ENCODE measurements at regions not wholly inside any gene's neighbourhood (a gene's known extent, or its start where the extent isn't known, plus 50 kb on each side); places are given as distances from the start of the nearest gene placed in this dataset.

DNA sequence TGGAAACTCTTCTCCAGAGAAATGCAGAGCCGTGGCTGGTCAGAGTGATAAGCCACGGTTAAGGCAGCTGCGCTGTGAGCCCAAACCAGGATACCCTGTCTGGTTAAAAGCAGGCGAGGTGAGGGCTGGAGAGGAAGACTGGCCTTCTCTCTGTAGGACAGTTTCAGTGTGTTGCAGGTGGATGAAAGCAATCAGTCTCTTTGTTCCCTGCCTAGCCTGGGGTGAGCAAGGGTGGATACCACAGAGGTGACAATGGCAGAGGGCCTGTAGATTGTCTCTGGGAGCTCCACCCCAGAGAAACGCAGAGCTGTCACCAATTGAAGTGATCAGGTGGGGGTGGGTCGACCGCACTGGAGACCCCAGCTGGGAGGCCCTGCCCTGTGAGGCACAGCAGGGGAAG is 621.9 kb downstream of the LRFN5 start:
- TF ChIP-seq, protein P1, sequence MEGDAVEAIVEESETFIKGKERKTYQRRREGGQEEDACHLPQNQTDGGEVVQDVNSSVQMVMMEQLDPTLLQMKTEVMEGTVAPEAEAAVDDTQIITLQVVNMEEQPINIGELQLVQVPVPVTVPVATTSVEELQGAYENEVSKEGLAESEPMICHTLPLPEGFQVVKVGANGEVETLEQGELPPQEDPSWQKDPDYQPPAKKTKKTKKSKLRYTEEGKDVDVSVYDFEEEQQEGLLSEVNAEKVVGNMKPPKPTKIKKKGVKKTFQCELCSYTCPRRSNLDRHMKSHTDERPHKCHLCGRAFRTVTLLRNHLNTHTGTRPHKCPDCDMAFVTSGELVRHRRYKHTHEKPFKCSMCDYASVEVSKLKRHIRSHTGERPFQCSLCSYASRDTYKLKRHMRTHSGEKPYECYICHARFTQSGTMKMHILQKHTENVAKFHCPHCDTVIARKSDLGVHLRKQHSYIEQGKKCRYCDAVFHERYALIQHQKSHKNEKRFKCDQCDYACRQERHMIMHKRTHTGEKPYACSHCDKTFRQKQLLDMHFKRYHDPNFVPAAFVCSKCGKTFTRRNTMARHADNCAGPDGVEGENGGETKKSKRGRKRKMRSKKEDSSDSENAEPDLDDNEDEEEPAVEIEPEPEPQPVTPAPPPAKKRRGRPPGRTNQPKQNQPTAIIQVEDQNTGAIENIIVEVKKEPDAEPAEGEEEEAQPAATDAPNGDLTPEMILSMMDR (IDR thresholded peaks at IDR 0.05; ENCODE audit: insufficient read depth, low read length, missing control alignments): no peak
- H3K4me3 ChIP-seq (ENCODE audit: low read depth, low read length): no peak overlapping the region
- DNase-seq (ENCODE audit: low read depth, low spot score): no peak
- ChIA-PET POLR2A (no interaction called here), CTCF (interaction anchor here (1.2 kb wide), 1 partner anchor 12 kb away, joined by 3 read pairs; no protein-coding TSS in a partner anchor)

DNA sequence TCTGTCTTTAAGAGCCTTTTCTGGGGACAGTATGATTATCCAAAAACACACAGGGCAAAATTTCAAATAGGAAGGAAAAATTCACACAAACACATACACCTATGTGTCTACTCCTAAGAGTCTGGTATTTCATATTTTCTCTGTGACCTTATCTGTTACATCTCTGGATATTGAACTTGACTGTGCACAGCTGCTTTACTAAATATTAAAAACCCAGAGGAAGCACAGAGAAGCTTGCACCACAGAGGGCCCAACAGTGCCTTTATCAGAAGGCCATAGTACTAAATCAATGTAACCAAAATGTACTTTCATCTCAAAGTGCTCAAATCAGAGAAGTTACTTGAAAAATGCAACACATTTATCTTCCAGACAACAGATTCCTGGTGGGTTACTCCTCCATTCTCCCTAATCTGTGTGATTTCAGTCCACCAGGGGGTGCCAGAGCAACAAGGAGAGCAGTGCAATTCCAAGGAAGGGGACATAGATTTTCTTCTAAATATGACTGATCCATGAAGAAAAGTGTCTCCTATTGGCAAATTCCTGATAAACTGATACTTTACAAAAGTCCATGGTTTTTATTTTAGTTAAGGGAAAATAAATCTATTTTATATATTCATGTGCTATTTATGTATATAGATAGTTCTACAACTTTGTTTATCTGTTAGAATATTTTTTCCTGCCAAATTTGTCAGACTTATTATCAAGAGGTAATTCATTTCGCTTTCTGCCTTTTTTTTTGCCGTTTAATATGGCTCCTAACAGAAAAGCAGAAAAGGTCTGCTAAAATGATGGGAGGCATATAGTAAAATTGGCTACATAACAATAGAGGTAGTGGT is 617.6 kb downstream of the LRFN5 start:
- POLR2A ChIA-PET: no interaction called here
- DNase-seq (ENCODE audit: low read depth, low spot score): no peak
- H3K4me3 ChIP-seq (ENCODE audit: low read depth, low read length): no peak overlapping the region
- CTCF ChIA-PET: interaction anchor here (0.6 to 1.8 kb wide), 6 partner anchors 10 to 114 kb away, joined by 3 to 8 read pairs (median 4); no protein-coding TSS in a partner anchor
- TF ChIP-seq, protein P1 (IDR thresholded peaks at IDR 0.05; ENCODE audit: insufficient read depth, low read length, missing control alignments): peak; percentile 78

DNA sequence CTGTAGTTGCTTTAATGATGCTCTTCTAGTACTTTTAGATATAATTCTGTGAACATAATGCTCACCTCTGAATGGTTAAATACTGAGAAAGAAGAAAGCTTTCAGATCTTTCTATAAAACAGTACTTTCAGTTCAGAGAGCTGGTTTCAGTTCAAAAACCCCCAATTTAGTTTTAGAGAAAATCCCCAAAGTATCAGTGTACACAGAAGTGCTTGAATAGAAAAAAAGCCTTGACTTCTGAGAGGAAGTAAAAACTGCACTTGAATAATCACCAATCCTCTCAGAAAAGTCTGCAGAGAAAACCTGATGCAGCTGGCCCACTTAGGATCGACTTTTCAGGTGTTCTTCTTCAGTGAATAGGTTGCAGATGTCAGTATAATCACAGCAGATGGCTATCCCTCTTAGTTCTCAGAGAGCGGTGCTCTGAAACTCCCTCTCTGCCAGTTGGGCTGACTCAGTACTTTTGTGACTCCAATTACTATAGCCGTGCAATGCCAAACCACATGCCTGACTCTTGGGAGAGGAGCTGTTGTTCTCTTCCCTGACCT is 616.3 kb downstream of the LRFN5 start:
- CTCF ChIA-PET: interaction anchor here (1.2 to 1.8 kb wide), 5 partner anchors 8 to 113 kb away, joined by 3 to 8 read pairs (median 5); no protein-coding TSS in a partner anchor
- TF ChIP-seq, protein P1 (IDR thresholded peaks at IDR 0.05; ENCODE audit: insufficient read depth, low read length, missing control alignments): no peak
- DNase-seq (ENCODE audit: low read depth, low spot score): peak; percentile 29
- H3K4me3 ChIP-seq (ENCODE audit: low read depth, low read length): no peak overlapping the region
- POLR2A ChIA-PET: no interaction called here

DNA sequence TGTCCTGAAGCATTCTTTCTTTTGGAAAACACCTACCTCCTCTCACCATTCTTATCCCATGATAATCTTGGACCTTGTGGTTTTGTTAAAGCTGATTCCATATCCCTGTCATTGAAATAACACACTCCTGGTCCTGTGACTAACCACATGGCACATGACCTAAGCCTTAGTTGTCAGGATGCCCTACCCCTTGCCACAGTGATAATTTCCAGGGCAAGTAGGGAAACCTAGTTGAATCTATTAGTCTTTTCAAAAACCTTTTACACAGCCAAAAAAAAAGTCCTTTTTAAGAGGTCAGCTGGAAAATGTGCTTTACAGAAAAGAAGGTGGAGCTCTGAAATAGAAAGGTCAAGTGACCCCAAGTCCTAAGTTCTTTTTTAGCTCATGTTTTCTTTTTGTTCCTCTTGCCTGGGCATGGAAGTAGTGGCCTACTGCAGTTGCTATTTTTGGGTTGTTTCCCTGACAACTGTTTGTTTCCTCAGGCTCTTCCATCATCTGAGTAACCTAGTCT is 608.4 kb downstream of the LRFN5 start:
- ChIA-PET CTCF (interaction anchor here (1.0 to 3.3 kb wide), 3 partner anchors 9 to 105 kb away, joined by 3 to 8 read pairs (median 3); no protein-coding TSS in a partner anchor), POLR2A (no interaction called here)
- peak; percentile 33 for DNase-seq (ENCODE audit: low read depth, low spot score)
- H3K4me3 ChIP-seq (ENCODE audit: low read depth, low read length): no peak overlapping the region
- TF ChIP-seq, protein P1 (IDR thresholded peaks at IDR 0.05; ENCODE audit: insufficient read depth, low read length, missing control alignments): no peak

DNA sequence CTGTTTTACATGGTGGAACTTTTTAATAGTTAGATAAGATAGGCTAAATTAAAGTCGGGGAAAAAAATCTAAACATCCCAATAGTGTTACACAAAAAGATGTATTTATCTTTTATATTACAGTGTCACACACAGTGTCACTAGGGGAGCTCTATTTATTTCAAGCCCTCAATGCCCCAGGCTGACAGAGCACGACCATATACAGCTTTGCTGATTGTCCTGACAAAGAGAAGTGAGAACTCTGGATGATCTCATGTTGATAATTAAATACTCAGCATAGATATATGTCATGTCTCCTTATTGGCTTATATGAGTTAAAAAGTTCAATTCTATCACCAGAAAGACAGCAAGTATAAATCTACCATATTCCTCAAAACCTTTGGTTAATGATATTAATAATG is 594.3 kb downstream of the LRFN5 start:
- TF ChIP-seq, protein P1 (IDR thresholded peaks at IDR 0.05; ENCODE audit: insufficient read depth, low read length, missing control alignments): no peak
- DNase-seq (ENCODE audit: low read depth, low spot score): no peak
- ChIA-PET POLR2A (no interaction called here), CTCF (no interaction called here)
- H3K4me3 ChIP-seq (ENCODE audit: low read depth, low read length): no peak overlapping the region

DNA sequence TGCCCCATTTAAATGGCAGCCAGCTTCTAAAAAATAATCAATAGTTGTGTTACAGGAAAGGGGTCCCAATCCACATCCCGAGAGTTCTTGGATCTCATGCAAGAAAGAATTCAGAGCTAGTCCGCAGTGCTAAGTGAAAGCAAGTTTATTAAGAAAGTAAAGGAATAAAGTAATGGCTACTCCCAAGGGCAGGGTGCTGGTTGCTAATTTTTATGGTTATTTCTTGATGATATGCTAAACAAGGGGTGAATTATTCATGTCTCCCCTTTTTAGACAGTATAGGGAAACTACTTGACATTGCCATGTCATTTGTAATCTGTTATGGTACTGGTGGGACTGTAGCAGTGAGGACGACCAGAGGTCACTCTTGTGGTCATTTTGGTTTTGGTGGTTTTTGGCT is 591.3 kb downstream of the LRFN5 start:
- TF ChIP-seq, protein P1 (IDR thresholded peaks at IDR 0.05; ENCODE audit: insufficient read depth, low read length, missing control alignments): no peak
- no peak for DNase-seq (ENCODE audit: low read depth, low spot score)
- POLR2A ChIA-PET: no interaction called here
- CTCF ChIA-PET: interaction anchor here (1.1 to 1.2 kb wide), 2 partner anchors 10 to 26 kb away, joined by 3 read pairs; no protein-coding TSS in a partner anchor
- no peak overlapping the region for H3K4me3 ChIP-seq (ENCODE audit: low read depth, low read length)
